Pancreas (tissue), 10 donors: ENCODE measurements at regions not wholly inside any gene's neighbourhood (a gene's known extent, or its start where the extent isn't known, plus 50 kb on each side); places are given as distances from the start of the nearest gene placed in this dataset.
A peak's percentile ranks its signal among the peaks of the same experiment; 100 is the strongest.

ENCODE experiments used
- ATAC-seq, 4 donors: fragments of 200-7000 bp; cut with Tn5 transposase; one replicate each; pipeline versions ENCODE4 v1.8.0 to v1.9.1; 2020; ENCODE audit warnings: mild to moderate bottlenecking in 4 of 4, moderate library complexity in 4 of 4
- DNase-seq, 6 donors: peaks; one replicate each; pipeline ENCODE4 v3.0.0-alpha.2; 2020
- FAIRE-seq: peaks from 2 replicates; lab custom pipeline; 2012; peaks lifted over from hg19 to GRCh38; lab: Jason Lieb, UNC
- H3K27ac ChIP-seq, 4 donors: fragments of 200-600 bp; sonication (generic); 1 replicate in 3 of 4; 2 replicates in 1 of 4; pipeline versions ENCODE4 v1.5.0 to v1.8.0; 2020
- H3K27me3 ChIP-seq, 4 donors: fragments of 200-600 bp; one replicate each; pipeline ENCODE4 v1.8.0; 2021
- H3K36me3 ChIP-seq, 3 donors: fragments of 200-600 bp; sonication (generic) in 1 of 3; one replicate each; pipeline versions ENCODE4 v1.5.0 to v1.8.0; 2020 to 2021
- H3K4me1 ChIP-seq, 3 donors: fragments of 200-600 bp; one replicate each; pipeline ENCODE4 v1.8.0; 2021
- H3K4me3 ChIP-seq, 4 donors: fragments of 200-600 bp; sonication (generic) in 2 of 4; one replicate each; pipeline versions ENCODE4 v1.5.0 to v1.8.0; 2020 to 2021
- H3K9me3 ChIP-seq, 4 donors: fragments of 200-600 bp; one replicate each; pipeline ENCODE4 v1.8.0; 2021
- CTCF ChIP-seq, 4 donors: fragments of 200-600 bp; sonication (generic) in 3 of 4; IDR thresholded peaks; one replicate each; pipeline versions ENCODE4 v1.5.0 to v1.8.0; 2021; ENCODE audit warnings: antibody characterized with exemption in 4 of 4
- WGBS, 2 donors: extraction: QIAGEN DNeasy Blood & Tissue Kit; methylation state at CpG; one replicate each; pipeline ENCODE4 v1.1.7; 2013; 5-methylcytosine and 5-hydroxymethylcytosine counted together
- intact Hi-C, 3 donors: fragments of 100-400 bp; cut with DNase I; formaldehyde crosslinking; loops; one replicate each; pipeline versions ENCODE4 v1.11.1 to v1.14.2; 2022
- donor health status: healthy with polysubstance abuse.
- donor health status: DM: no; HTN: no; CAD: no; lungs with moderate emphysema.
- donor health status: DM: no; HTN: no; CAD: no.
- donor health status: control.
- donor health status: control.
- donor health status: Bipolar disorder and iron deficiency.
- donor health status: DM: yes; HTN: yes; CAD: no.
- donor health status: DM: no; HTN: no; CAD: no.
- donor health status: DM: no; HTN: no; CAD: no.
- donor health status: DM: yes; HTN: yes; CAD: no.

DNA sequence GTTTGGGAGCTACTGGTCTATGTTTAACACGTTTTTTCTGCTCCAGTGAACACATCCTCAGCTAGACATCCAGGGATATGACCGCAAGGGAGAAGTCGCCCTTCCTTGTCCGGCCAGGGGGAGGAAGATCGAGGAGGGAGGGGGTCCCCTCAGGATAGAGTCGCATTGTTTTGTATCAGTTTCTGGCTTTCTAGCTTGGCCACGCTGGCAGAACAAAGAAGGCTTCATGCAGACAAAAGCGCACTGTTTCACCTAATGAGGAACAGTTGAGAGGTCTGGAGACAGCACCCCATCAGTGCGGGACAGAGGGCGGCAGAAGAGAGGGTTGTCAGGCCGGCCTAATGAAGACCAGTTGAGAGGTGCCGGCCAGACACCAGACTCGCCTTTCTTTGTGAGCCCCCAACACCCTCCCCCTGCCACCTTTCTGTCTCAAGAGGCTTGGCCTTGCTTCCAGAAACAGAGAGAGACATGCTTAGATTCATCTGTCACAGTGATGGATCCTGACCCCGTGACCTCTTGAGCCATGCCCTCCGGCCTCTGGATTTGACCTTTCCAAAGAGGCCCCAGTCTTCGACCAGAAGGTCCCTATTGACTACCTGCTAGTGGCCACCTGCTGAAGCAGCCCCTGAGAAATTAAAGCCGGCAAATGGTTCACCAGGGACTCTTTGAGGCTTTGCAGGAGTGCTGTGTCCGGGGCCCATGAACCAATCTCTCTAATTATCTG lies 254.7 kb upstream of the TBX3 start:
- peaks cover 0 to 4% (median 0%) of the 10 kb centered on the region in 4 donors for H3K27me3 ChIP-seq
- ATAC-seq = no peak
- no peaks in the 10 kb centered on the region for H3K9me3 ChIP-seq
- FAIRE-seq = no peak
- intact Hi-C loops = no loop called here
- WGBS, 2 donors = 50 to 56% methylated on average over 18 of the region's 18 CpGs
- H3K27ac ChIP-seq = no peak overlapping the region
- no peak overlapping the region for H3K4me3 ChIP-seq
- no peak for TF ChIP-seq CTCF (IDR thresholded peaks at IDR 0.05)
- no peak for DNase-seq
- no peaks in the 10 kb centered on the region for H3K36me3 ChIP-seq
- no peaks in the 10 kb centered on the region for H3K4me1 ChIP-seq

DNA sequence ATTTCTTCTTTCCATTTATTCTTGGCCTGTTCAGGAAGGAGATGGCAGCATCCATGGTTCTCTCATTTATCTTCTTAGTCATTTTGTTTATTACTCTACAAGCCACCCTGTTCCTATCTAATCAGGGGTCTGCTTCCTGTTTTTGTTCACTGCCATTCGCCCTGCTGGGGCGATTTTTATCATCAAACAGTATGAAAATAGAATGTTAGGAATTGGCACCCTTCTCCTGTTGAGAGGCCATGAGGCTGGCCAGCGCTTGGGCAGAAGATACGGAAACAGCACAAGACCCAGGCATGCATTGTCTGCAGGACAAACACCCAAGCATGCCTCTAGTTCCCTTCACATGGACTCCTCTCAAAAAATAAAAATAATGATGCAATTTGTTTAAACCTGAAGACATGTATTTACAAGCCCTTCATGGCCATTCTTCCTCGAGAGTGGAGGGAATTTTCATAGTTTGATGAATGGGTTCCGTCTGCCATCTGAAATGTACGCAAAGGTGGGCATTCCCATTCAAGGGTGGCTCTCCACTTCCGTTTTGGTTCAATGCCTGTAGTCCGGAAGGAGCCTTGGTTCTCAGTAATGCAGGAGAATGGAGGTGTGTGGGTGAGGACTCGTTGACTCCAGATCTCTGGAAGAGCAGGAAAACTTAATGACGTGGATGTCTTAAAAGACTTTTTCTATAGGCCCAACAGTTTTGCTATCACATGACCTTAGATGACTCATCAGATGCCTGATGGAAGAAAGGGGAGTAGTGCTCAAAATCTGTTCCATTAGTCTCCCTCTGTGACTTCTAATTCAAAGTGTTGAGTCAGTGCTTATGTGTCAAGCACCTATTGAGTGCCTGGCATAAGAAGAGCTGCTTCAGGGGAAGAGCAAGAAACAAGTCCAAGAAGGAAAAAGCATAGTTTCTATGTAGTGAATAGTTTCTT lies 252.4 kb upstream of the TBX3 start:
- H3K27me3 ChIP-seq = no peaks in the 10 kb centered on the region
- H3K4me1 ChIP-seq = no peaks in the 10 kb centered on the region
- H3K27ac ChIP-seq = no peak overlapping the region
- 56 to 63% methylated on average over 11 of the region's 11 CpGs for WGBS, 2 donors
- DNase-seq (no peak), FAIRE-seq (no peak), ATAC-seq (no peak)
- H3K9me3 ChIP-seq = no peaks in the 10 kb centered on the region
- no peak overlapping the region for H3K4me3 ChIP-seq
- H3K36me3 ChIP-seq = no peaks in the 10 kb centered on the region
- TF ChIP-seq CTCF (IDR thresholded peaks at IDR 0.05) = no peak
- intact Hi-C loops = no loop called here

GRCh38 chr12:114935658-114936057 lies 251.7 kb upstream of the TBX3 start:
- Histone ChIP-seq H3K4me3 (no peak overlapping the region), H3K4me1 (no peaks in the 10 kb centered on the region), H3K9me3 (no peaks in the 10 kb centered on the region), H3K36me3 (no peaks in the 10 kb centered on the region), H3K27me3 (no peaks in the 10 kb centered on the region), H3K27ac (no peak overlapping the region)
- no peak for FAIRE-seq
- WGBS, 2 donors = 88 to 95% methylated on average over 2 of the region's 2 CpGs
- peak in 1 of 4 donors; percentile 70 for ATAC-seq
- DNase-seq = no peak
- intact Hi-C loops = no loop called here
- peak in 1 of 4 donors; percentile 15 for TF ChIP-seq CTCF (IDR thresholded peaks at IDR 0.05)

- TF ChIP-seq CTCF (IDR thresholded peaks at IDR 0.05) = no peak
- no peak for ATAC-seq
These were observed 249.6 kb upstream of the TBX3 start for GRCh38 chr12:114933428-114934160.

More at GRCh38 chr12:114933428-114934160, 249.6 kb upstream of the TBX3 start:
- H3K27me3 ChIP-seq = peaks cover 0 to 6% (median 0%) of the 10 kb centered on the region in 4 donors
- no peaks in the 10 kb centered on the region for H3K4me1 ChIP-seq
- 61 to 65% methylated on average over 6 of the region's 6 CpGs for WGBS, 2 donors
- no peak overlapping the region for H3K27ac ChIP-seq
- H3K36me3 ChIP-seq = no peaks in the 10 kb centered on the region
- DNase-seq (no peak), FAIRE-seq (no peak)
- no peaks in the 10 kb centered on the region for H3K9me3 ChIP-seq
- no peak overlapping the region for H3K4me3 ChIP-seq
- intact Hi-C loops = no loop called here
